HCT116 (cell line): ENCODE measurements at regions not wholly inside any gene's neighbourhood (a gene's known extent, or its start where the extent isn't known, plus 50 kb on each side); places are given as distances from the start of the nearest gene placed in this dataset.

Source experiments
- EZH2 ChIP-seq: fragments of 200-600 bp; sonication (generic); IDR thresholded peaks from 2 replicates; pipeline ENCODE4 v1.6.1; 2017; ENCODE audit warnings: antibody characterized with exemption, mixed run types
- EZH2phosphoT487 ChIP-seq: fragments of 200-600 bp; IDR thresholded peaks from 2 replicates; pipeline ENCODE4 v1.6.1; 2018; ENCODE audit warnings: antibody characterized with exemption, borderline replicate concordance
- JUND ChIP-seq: IDR thresholded peaks from 2 replicates; pipeline ENCODE4 v1.6.1; 2012
- POLR2A ChIP-seq: IDR thresholded peaks from 2 replicates; pipeline ENCODE4 v1.7.0; 2011; ENCODE audit warnings: borderline replicate concordance; ENCODE audit not compliant: insufficient read depth, insufficient read length; ENCODE audit errors: extremely low read depth
- POLR2AphosphoS5 ChIP-seq: IDR thresholded peaks from 2 replicates; pipeline ENCODE4 v1.6.1; 2011; ENCODE audit warnings: mild to moderate bottlenecking, low read depth, low read length, moderate library complexity
- YY1 ChIP-seq: IDR thresholded peaks from 2 replicates; pipeline ENCODE4 v1.6.1; 2011; ENCODE audit warnings: low read length, low read depth, moderate library complexity, mild to moderate bottlenecking; ENCODE audit not compliant: insufficient replicate concordance; ENCODE audit errors: extremely low read depth
- TF ChIP-seq, protein P1 (sequence below): IDR thresholded peaks from 2 replicates; pipeline ENCODE4 v1.6.1; 2012
- TF ChIP-seq, protein P2 (sequence below), 3 experiments: fragments of 200-600 bp in 1 of 3; sonication (generic) in 1 of 3; IDR thresholded peaks in 2 of 3; conservative IDR thresholded peaks in 1 of 3; 2 replicates each; pipeline ENCODE4 v1.5.1; 2012 to 2017; ENCODE audit warnings: low read depth in 2 of 3, low read length in 2 of 3, antibody characterized with exemption in 1 of 3, borderline replicate concordance in 1 of 3, control low read depth in 1 of 3, mild to moderate bottlenecking in 1 of 3, mixed read lengths in 1 of 3, mixed run types in 1 of 3, moderate library complexity in 1 of 3; ENCODE audit not compliant: insufficient read depth in 1 of 3
- TF ChIP-seq, protein P3 (sequence below): IDR thresholded peaks from 2 replicates; pipeline ENCODE4 v1.6.1; 2012; ENCODE audit warnings: low read depth
- TF ChIP-seq, protein P4 (sequence below): IDR thresholded peaks from 2 replicates; pipeline ENCODE4 v1.6.1; 2012

DNA sequence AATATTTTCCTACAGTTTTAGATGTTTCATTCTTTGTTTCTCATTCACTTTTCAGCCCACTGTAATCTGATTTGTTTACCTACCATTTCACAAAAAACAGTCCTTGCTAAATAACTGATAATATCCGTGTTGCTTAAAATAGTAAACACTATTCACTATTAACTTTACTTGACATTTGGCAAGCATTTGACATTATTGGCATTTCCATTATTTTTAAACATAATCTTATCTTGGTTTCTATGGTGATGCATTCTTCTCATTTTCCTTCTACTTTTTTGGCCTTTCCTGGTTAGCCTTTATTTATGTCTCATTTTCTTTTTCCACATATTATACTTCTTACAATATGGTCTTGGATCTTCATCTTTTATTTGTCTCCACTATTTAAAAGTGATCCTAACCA, 715.3 kb downstream of the DNAJB9 start:
- TF ChIP-seq, protein P1, sequence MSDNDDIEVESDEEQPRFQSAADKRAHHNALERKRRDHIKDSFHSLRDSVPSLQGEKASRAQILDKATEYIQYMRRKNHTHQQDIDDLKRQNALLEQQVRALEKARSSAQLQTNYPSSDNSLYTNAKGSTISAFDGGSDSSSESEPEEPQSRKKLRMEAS, result no peak
- TF ChIP-seq YY1, result no peak
- TF ChIP-seq POLR2AphosphoS5, result no peak
- no peak for TF ChIP-seq POLR2A
- no peak for TF ChIP-seq EZH2
- TF ChIP-seq, protein P2, sequence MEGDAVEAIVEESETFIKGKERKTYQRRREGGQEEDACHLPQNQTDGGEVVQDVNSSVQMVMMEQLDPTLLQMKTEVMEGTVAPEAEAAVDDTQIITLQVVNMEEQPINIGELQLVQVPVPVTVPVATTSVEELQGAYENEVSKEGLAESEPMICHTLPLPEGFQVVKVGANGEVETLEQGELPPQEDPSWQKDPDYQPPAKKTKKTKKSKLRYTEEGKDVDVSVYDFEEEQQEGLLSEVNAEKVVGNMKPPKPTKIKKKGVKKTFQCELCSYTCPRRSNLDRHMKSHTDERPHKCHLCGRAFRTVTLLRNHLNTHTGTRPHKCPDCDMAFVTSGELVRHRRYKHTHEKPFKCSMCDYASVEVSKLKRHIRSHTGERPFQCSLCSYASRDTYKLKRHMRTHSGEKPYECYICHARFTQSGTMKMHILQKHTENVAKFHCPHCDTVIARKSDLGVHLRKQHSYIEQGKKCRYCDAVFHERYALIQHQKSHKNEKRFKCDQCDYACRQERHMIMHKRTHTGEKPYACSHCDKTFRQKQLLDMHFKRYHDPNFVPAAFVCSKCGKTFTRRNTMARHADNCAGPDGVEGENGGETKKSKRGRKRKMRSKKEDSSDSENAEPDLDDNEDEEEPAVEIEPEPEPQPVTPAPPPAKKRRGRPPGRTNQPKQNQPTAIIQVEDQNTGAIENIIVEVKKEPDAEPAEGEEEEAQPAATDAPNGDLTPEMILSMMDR (IDR thresholded peaks at IDR 0.05 in 2 of 3, conservative IDR thresholded peaks at IDR 0.05 in 1 of 3; ENCODE audit: borderline replicate concordance in 1 of 3, insufficient read depth in 1 of 3, low read depth in 2 of 3, low read length in 2 of 3), result no peak
- no peak for TF ChIP-seq JUND
- TF ChIP-seq, protein P3, sequence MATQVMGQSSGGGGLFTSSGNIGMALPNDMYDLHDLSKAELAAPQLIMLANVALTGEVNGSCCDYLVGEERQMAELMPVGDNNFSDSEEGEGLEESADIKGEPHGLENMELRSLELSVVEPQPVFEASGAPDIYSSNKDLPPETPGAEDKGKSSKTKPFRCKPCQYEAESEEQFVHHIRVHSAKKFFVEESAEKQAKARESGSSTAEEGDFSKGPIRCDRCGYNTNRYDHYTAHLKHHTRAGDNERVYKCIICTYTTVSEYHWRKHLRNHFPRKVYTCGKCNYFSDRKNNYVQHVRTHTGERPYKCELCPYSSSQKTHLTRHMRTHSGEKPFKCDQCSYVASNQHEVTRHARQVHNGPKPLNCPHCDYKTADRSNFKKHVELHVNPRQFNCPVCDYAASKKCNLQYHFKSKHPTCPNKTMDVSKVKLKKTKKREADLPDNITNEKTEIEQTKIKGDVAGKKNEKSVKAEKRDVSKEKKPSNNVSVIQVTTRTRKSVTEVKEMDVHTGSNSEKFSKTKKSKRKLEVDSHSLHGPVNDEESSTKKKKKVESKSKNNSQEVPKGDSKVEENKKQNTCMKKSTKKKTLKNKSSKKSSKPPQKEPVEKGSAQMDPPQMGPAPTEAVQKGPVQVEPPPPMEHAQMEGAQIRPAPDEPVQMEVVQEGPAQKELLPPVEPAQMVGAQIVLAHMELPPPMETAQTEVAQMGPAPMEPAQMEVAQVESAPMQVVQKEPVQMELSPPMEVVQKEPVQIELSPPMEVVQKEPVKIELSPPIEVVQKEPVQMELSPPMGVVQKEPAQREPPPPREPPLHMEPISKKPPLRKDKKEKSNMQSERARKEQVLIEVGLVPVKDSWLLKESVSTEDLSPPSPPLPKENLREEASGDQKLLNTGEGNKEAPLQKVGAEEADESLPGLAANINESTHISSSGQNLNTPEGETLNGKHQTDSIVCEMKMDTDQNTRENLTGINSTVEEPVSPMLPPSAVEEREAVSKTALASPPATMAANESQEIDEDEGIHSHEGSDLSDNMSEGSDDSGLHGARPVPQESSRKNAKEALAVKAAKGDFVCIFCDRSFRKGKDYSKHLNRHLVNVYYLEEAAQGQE, result no peak
- TF ChIP-seq EZH2phosphoT487, result no peak
- TF ChIP-seq, protein P4, sequence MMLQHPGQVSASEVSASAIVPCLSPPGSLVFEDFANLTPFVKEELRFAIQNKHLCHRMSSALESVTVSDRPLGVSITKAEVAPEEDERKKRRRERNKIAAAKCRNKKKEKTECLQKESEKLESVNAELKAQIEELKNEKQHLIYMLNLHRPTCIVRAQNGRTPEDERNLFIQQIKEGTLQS, result no peak
